H1 (cell line): ENCODE measurements at regions not wholly inside any gene's neighbourhood (a gene's known extent, or its start where the extent isn't known, plus 50 kb on each side); places are given as distances from the start of the nearest gene placed in this dataset.

ENCODE experiments used
- CTCF ChIA-PET: fragments of 300-600 bp; sonication (Branson Sonifier 250); formaldehyde crosslinking; loops from one replicate; lab custom pipeline; 2021; ENCODE audit not compliant: partially characterized antibody; lab: Charles Lee
- POLR2A ChIA-PET: fragments of 300-600 bp; sonication (Branson Sonifier 250); formaldehyde crosslinking; loops from one replicate; lab custom pipeline; 2021; ENCODE audit warnings: inconsistent platforms; ENCODE audit not compliant: partially characterized antibody; lab: Charles Lee
- DNase-seq, 2 experiments: peaks; one replicate each; pipeline versions ENCODE4 v3.0.0 to v3.0.0-alpha.2; 2010 to 2022; ENCODE audit warnings: low spot score in 2 of 2, low read depth in 1 of 2, mixed read lengths in 1 of 2
- FAIRE-seq: peaks from 2 replicates; lab custom pipeline; 2011; peaks lifted over from hg19 to GRCh38; lab: Jason Lieb, UNC
- H2AFZ ChIP-seq: 2 replicates; pipeline ENCODE4 v1.8.1; 2012; ENCODE audit warnings: low read length, inconsistent platforms
- H2AK5ac ChIP-seq: 2 replicates; pipeline ENCODE4 v1.6.1; 2013; ENCODE audit warnings: low read depth, low read length
- H2BK120ac ChIP-seq: replicated peaks from 2 replicates; pipeline ENCODE3; 2013; ENCODE audit warnings: low read depth, low read length, inconsistent platforms
- H2BK12ac ChIP-seq: 2 replicates; pipeline ENCODE4 v1.6.1; 2013; ENCODE audit warnings: low read depth, low read length
- H2BK15ac ChIP-seq: 2 replicates; pipeline ENCODE4 v1.6.1; 2013; ENCODE audit warnings: low read length
- H2BK20ac ChIP-seq: 2 replicates; pipeline ENCODE4 v1.6.1; 2013; ENCODE audit warnings: low read length
- H2BK5ac ChIP-seq: 2 replicates; pipeline ENCODE4 v1.6.1; 2013; ENCODE audit warnings: low read depth, low read length
- H3K14ac ChIP-seq: 2 replicates; pipeline ENCODE4 v1.6.1; 2013; ENCODE audit warnings: inconsistent platforms; ENCODE audit not compliant: insufficient read length
- H3K18ac ChIP-seq: 2 replicates; pipeline ENCODE4 v1.6.1; 2013; ENCODE audit warnings: low read length; ENCODE audit errors: extremely low read depth
- H3K23ac ChIP-seq: 2 replicates; pipeline ENCODE4 v1.6.1; 2013; ENCODE audit warnings: inconsistent platforms; ENCODE audit not compliant: insufficient read length
- H3K23me2 ChIP-seq: 2 replicates; pipeline ENCODE4 v1.6.1; 2013; ENCODE audit warnings: low read depth, low read length
- H3K27ac ChIP-seq: 2 replicates; pipeline ENCODE4 v1.6.1; 2011; ENCODE audit warnings: low read depth, low read length, inconsistent platforms
- H3K27me3 ChIP-seq, 4 experiments: replicated peaks in 1 of 4; 1 replicate in 1 of 4; 2 replicates in 3 of 4; pipeline versions ENCODE4 v1.6.1 to v1.8.1; 2011 to 2013; ENCODE audit warnings: low read length in 3 of 4, mild to moderate bottlenecking in 3 of 4, inconsistent platforms in 2 of 4, mixed read lengths in 2 of 4, moderate library complexity in 1 of 4; ENCODE audit not compliant: control insufficient read depth in 3 of 4, insufficient read depth in 3 of 4; ENCODE audit errors: extremely low read depth in 1 of 4
- H3K36me3 ChIP-seq, 4 experiments: 2 replicates each; pipeline versions ENCODE4 v1.6.1 to v1.8.1; 2011 to 2013; ENCODE audit warnings: mild to moderate bottlenecking in 4 of 4, low read length in 3 of 4, moderate library complexity in 2 of 4, control low read depth in 1 of 4, inconsistent platforms in 1 of 4; ENCODE audit not compliant: insufficient read depth in 4 of 4, control insufficient read depth in 2 of 4
- H3K4ac ChIP-seq: replicated peaks from 2 replicates; pipeline ENCODE3; 2013; ENCODE audit warnings: low read length, low read depth, mixed read lengths, inconsistent platforms; ENCODE audit not compliant: insufficient read length
- H3K4me1 ChIP-seq, 4 experiments: replicated peaks in 1 of 4; 1 replicate in 1 of 4; 2 replicates in 3 of 4; pipeline versions ENCODE4 v1.6.1 to v1.8.1; 2011 to 2013; ENCODE audit warnings: low read length in 3 of 4, inconsistent platforms in 2 of 4, mixed read lengths in 1 of 4; ENCODE audit not compliant: insufficient read depth in 4 of 4, control insufficient read depth in 3 of 4
- H3K4me2 ChIP-seq, 2 experiments: 2 replicates each; pipeline versions ENCODE4 v1.6.1 to v1.8.1; 2011 to 2013; ENCODE audit warnings: low read depth in 2 of 2, low read length in 2 of 2, control low read depth in 1 of 2, inconsistent platforms in 1 of 2, mild to moderate bottlenecking in 1 of 2; ENCODE audit not compliant: insufficient read depth in 1 of 2
- H3K4me3 ChIP-seq, 4 experiments: fragments of 200-600, 300-600 bp in 1 of 4; sonication (generic), shearing (Covaris generic), sonication (Bioruptor Twin) in 1 of 4; 2 replicates each; pipeline versions ENCODE4 v1.5.1 to v1.8.1; 2011 to 2016; ENCODE audit warnings: low read length in 4 of 4, low read depth in 3 of 4, control low read depth in 2 of 4, inconsistent platforms in 2 of 4, mild to moderate bottlenecking in 2 of 4, mixed read lengths in 1 of 4, moderate library complexity in 1 of 4; ENCODE audit not compliant: insufficient read depth in 2 of 4; ENCODE audit errors: extremely low read depth in 1 of 4
- H3K56ac ChIP-seq: replicated peaks from 2 replicates; pipeline ENCODE3; 2013; ENCODE audit warnings: low read depth, mild to moderate bottlenecking, mixed read lengths, low read length, inconsistent platforms; ENCODE audit not compliant: insufficient read length
- H3K79me1 ChIP-seq: 2 replicates; pipeline ENCODE4 v1.6.1; 2013; ENCODE audit warnings: low read depth, low read length, control low read depth
- H3K79me2 ChIP-seq, 2 experiments: 2 replicates each; pipeline versions ENCODE4 v1.6.1 to v1.8.1; 2012 to 2013; ENCODE audit warnings: low read length in 2 of 2, mild to moderate bottlenecking in 2 of 2, inconsistent platforms in 1 of 2; ENCODE audit not compliant: insufficient read depth in 2 of 2, control insufficient read depth in 1 of 2
- H3K9ac ChIP-seq, 4 experiments: replicated peaks in 1 of 4; 1 replicate in 1 of 4; 2 replicates in 3 of 4; pipeline versions ENCODE4 v1.6.1 to v1.8.1; 2011 to 2013; ENCODE audit warnings: low read depth in 3 of 4, low read length in 3 of 4, control low read depth in 2 of 4, mild to moderate bottlenecking in 2 of 4, moderate library complexity in 2 of 4, inconsistent platforms in 1 of 4; ENCODE audit errors: extremely low read depth in 1 of 4
- H3K9me3 ChIP-seq, 2 experiments: 2 replicates each; pipeline versions ENCODE4 v1.6.1 to v1.8.1; 2012 to 2013; ENCODE audit warnings: mild to moderate bottlenecking in 2 of 2, moderate library complexity in 2 of 2, control low read depth in 1 of 2, inconsistent platforms in 1 of 2, low read depth in 1 of 2, low read length in 1 of 2, mixed read lengths in 1 of 2; ENCODE audit not compliant: insufficient read depth in 2 of 2
- H4K20me1 ChIP-seq, 2 experiments: replicated peaks in 1 of 2; 2 replicates each; pipeline versions ENCODE3 to v1.8.1; 2011 to 2013; ENCODE audit warnings: inconsistent platforms in 2 of 2, low read length in 2 of 2, mild to moderate bottlenecking in 1 of 2; ENCODE audit not compliant: insufficient read depth in 2 of 2, control insufficient read depth in 1 of 2
- H4K5ac ChIP-seq: 2 replicates; pipeline ENCODE4 v1.6.1; 2013; ENCODE audit warnings: low read length, low read depth, mixed read lengths, inconsistent platforms; ENCODE audit not compliant: insufficient read length
- H4K8ac ChIP-seq: 2 replicates; pipeline ENCODE4 v1.8.0; 2013; ENCODE audit warnings: mild to moderate bottlenecking, moderate library complexity, low read length, inconsistent platforms; ENCODE audit not compliant: insufficient read depth; ENCODE audit errors: extremely low read depth
- H4K91ac ChIP-seq: replicated peaks from 2 replicates; pipeline ENCODE3; 2013; ENCODE audit warnings: low read length, mixed read lengths, inconsistent platforms; ENCODE audit not compliant: insufficient read length
- CBX8 ChIP-seq: fragments of 300-800, 300-1000 bp; sonication (generic); IDR thresholded peaks from 2 replicates; pipeline ENCODE4 v1.7.1; 2016; ENCODE audit warnings: low read depth, low read length, borderline replicate concordance
- CHD1 ChIP-seq: IDR thresholded peaks from 2 replicates; pipeline ENCODE4 v1.6.1; 2012; ENCODE audit warnings: low read depth, low read length, improper control_type of control experiment
- CTBP2 ChIP-seq: IDR thresholded peaks from 2 replicates; pipeline ENCODE4 v1.7.0; 2011; ENCODE audit warnings: borderline replicate concordance, mild to moderate bottlenecking, moderate library complexity, mixed read lengths, low read length; ENCODE audit not compliant: insufficient read depth, insufficient read length
- MAFK ChIP-seq: IDR thresholded peaks from 2 replicates; pipeline ENCODE4 v1.6.1; 2012; ENCODE audit warnings: low read depth, mild to moderate bottlenecking, improper control_type of control experiment, low read length
- POLR2A ChIP-seq, 2 experiments: IDR thresholded peaks; 1 replicate in 1 of 2; 2 replicates in 1 of 2; pipeline ENCODE4 v1.6.1; 2011; ENCODE audit warnings: low read depth in 2 of 2, low read length in 2 of 2, mild to moderate bottlenecking in 2 of 2; ENCODE audit errors: control extremely low read depth in 1 of 2
- RAD21 ChIP-seq, 2 experiments: IDR thresholded peaks in 1 of 2; conservative IDR thresholded peaks in 1 of 2; 2 replicates each; pipeline ENCODE4 v1.6.1; 2011; ENCODE audit warnings: low read depth in 2 of 2, low read length in 2 of 2, improper control_type of control experiment in 1 of 2, inconsistent platforms in 1 of 2, mild to moderate bottlenecking in 1 of 2, moderate library complexity in 1 of 2
- RFX5 ChIP-seq: IDR thresholded peaks from 2 replicates; pipeline ENCODE4 v1.6.1; 2011; ENCODE audit warnings: low read depth, low read length, improper control_type of control experiment, borderline replicate concordance
- RXRA ChIP-seq: IDR thresholded peaks from 2 replicates; pipeline ENCODE4 v1.6.1; 2011; ENCODE audit warnings: low read depth, mild to moderate bottlenecking, low read length, moderate library complexity; ENCODE audit not compliant: insufficient read depth
- SP1 ChIP-seq: IDR thresholded peaks from 2 replicates; pipeline ENCODE4 v1.6.1; 2011; ENCODE audit warnings: low read depth, low read length
- SRF ChIP-seq: IDR thresholded peaks from 2 replicates; pipeline ENCODE4 v1.6.1; 2011; ENCODE audit warnings: mild to moderate bottlenecking, low read depth, low read length, moderate library complexity
- WGBS, 2 experiments: shearing (Covaris generic) in 1 of 2; methylation state at CpG; one replicate each; pipeline versions ENCODE4 v1.1.6 to v1.1.7; 2013 to 2015; ENCODE audit warnings: low lambda C conversion rate in 2 of 2, mixed read lengths in 2 of 2, inconsistent platforms in 1 of 2, low coverage in 1 of 2, missing lambda C conversion rate in 1 of 2; ENCODE audit not compliant: insufficient replicate concordance in 2 of 2, insufficient coverage in 1 of 2, insufficient read length in 1 of 2; ENCODE audit errors: extremely low coverage in 1 of 2, missing lambda C conversion rate in 1 of 2; 5-methylcytosine and 5-hydroxymethylcytosine counted together
- TF ChIP-seq, protein P1 (sequence below): IDR thresholded peaks from 2 replicates; pipeline ENCODE4 v1.6.1; 2012; ENCODE audit warnings: inconsistent platforms
- TF ChIP-seq, protein P2 (sequence below): IDR thresholded peaks from 2 replicates; pipeline ENCODE4 v1.6.1; 2012; ENCODE audit warnings: low read length, inconsistent platforms

DNA sequence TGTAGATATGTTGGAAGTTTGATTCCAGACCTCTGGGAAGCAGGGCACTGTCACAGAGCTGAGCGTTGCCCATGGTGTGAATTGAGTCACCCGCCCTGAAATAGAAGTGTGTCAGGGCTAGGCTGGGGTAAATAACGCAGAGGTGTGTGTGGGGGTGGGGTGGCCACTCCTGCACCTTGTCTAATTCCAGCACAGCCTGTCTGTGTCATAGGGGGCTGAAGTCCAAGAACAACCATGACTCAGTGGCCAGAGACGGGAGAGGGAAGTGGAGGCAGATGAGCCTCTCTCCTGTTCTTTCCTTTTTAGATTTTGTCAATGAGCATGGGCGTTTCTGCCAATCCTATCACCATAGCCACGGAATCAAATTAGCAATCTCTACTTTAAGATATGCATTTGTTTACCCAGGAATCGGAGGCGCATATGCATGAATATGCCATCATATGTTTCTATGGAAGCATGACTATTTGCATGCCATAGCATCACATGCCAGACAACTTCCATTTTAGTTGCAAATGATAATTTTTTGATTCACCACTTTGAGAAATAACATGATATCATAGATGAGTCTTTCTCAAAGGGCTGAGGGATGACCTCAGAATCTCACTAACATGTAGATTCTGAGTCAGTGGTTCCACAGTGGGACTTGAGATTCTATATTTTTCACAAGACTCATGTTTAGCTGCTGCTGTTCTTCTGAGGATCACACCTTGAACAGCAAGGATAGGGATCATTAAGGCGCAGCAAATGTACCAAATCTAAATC is 852.9 kb downstream of the DCDC2C start:
- no peak overlapping the region for H2BK20ac ChIP-seq
- H3K27me3 ChIP-seq, result no peaks in the 10 kb centered on the region
- no peaks in the 10 kb centered on the region for H3K9me3 ChIP-seq
- H3K79me2 ChIP-seq, result no peaks in the 10 kb centered on the region
- H3K4ac ChIP-seq, result no peak overlapping the region
- H3K27ac ChIP-seq, result no peak overlapping the region
- 94% methylated on average over 9 of the region's 9 CpGs; no CpG with 5 or more reads in 1 of the 2 experiments for WGBS, 2 experiments
- no peak overlapping the region for H4K5ac ChIP-seq
- H3K36me3 ChIP-seq, result no peaks in the 10 kb centered on the region
- no peak overlapping the region for H3K18ac ChIP-seq
- no peak overlapping the region for H2AK5ac ChIP-seq
- no peak for FAIRE-seq
- no peak overlapping the region for H2BK5ac ChIP-seq
- H3K23ac ChIP-seq, result no peak overlapping the region
- H3K14ac ChIP-seq, result no peak overlapping the region
- CTCF ChIA-PET, result no interaction called here
- no peak overlapping the region for H4K91ac ChIP-seq
- no peak overlapping the region for H3K4me3 ChIP-seq
- H2AFZ ChIP-seq, result no peak overlapping the region
- peaks cover 0 to 3% (median 0%) of the 10 kb centered on the region in 4 experiments; a peak in 1 of 7 replicates for H3K4me1 ChIP-seq
- no peak overlapping the region for H2BK15ac ChIP-seq
- no peak overlapping the region for H2BK120ac ChIP-seq
- no peak overlapping the region for H2BK12ac ChIP-seq
- H3K56ac ChIP-seq, result no peak overlapping the region
- no peaks in the 10 kb centered on the region for H3K23me2 ChIP-seq
- no peak overlapping the region for H3K4me2 ChIP-seq
- no peak overlapping the region for H4K8ac ChIP-seq
- DNase-seq, result no peak
- H4K20me1 ChIP-seq, result no peaks in the 10 kb centered on the region
- H3K79me1 ChIP-seq, result no peaks in the 10 kb centered on the region
- POLR2A ChIA-PET, result no interaction called here
- no peak overlapping the region for H3K9ac ChIP-seq
- TF ChIP-seq MAFK (no peak), RFX5 (no peak), CTBP2 (no peak), CHD1 (no peak), POLR2A (IDR thresholded peaks at IDR 0.05; ENCODE audit: control extremely low read depth in 1 of 2, low read depth in 2 of 2, low read length in 2 of 2) (no peak), RXRA (no peak), SP1 (no peak), CBX8 (no peak), SRF (no peak), RAD21 (IDR thresholded peaks at IDR 0.05 in 1 of 2, conservative IDR thresholded peaks at IDR 0.05 in 1 of 2; ENCODE audit: low read depth in 2 of 2, low read length in 2 of 2) (no peak)
- TF ChIP-seq, protein P1, sequence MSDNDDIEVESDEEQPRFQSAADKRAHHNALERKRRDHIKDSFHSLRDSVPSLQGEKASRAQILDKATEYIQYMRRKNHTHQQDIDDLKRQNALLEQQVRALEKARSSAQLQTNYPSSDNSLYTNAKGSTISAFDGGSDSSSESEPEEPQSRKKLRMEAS, result no peak
- TF ChIP-seq, protein P2, sequence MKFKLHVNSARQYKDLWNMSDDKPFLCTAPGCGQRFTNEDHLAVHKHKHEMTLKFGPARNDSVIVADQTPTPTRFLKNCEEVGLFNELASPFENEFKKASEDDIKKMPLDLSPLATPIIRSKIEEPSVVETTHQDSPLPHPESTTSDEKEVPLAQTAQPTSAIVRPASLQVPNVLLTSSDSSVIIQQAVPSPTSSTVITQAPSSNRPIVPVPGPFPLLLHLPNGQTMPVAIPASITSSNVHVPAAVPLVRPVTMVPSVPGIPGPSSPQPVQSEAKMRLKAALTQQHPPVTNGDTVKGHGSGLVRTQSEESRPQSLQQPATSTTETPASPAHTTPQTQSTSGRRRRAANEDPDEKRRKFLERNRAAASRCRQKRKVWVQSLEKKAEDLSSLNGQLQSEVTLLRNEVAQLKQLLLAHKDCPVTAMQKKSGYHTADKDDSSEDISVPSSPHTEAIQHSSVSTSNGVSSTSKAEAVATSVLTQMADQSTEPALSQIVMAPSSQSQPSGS, result no peak
